ENCODE measurements at regions not wholly inside any gene's neighbourhood (a gene's known extent, or its start where the extent isn't known, plus 50 kb on each side); places are given as distances from the start of the nearest gene placed in this dataset.

DNA sequence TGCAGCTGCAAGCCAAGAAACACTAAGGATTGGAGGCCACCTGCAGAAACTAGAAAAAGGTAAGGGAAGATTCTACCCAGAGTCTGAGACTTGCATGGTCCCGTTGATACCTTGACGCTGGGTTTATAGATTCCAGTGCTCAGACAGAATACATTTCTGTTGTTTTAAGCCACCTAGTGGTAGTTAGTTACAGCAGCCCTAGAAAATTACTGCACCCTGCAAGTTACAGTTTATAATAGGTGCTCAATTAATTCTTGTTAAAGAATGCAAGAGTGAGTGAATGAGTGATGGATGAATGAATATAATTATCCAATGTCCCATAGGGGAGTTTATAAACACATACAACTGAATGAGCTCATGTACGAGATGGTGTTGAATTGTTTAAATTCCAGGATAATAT is 453.1 kb upstream of the SLC35B3 start:
- H3K27ac ChIP-seq: no peak overlapping the region
- TF ChIP-seq POLR2A (IDR thresholded peaks at IDR 0.05): no peak
- TF ChIP-seq, protein P1, sequence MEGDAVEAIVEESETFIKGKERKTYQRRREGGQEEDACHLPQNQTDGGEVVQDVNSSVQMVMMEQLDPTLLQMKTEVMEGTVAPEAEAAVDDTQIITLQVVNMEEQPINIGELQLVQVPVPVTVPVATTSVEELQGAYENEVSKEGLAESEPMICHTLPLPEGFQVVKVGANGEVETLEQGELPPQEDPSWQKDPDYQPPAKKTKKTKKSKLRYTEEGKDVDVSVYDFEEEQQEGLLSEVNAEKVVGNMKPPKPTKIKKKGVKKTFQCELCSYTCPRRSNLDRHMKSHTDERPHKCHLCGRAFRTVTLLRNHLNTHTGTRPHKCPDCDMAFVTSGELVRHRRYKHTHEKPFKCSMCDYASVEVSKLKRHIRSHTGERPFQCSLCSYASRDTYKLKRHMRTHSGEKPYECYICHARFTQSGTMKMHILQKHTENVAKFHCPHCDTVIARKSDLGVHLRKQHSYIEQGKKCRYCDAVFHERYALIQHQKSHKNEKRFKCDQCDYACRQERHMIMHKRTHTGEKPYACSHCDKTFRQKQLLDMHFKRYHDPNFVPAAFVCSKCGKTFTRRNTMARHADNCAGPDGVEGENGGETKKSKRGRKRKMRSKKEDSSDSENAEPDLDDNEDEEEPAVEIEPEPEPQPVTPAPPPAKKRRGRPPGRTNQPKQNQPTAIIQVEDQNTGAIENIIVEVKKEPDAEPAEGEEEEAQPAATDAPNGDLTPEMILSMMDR (IDR thresholded peaks at IDR 0.05): no peak
- 67 to 72% methylated on average over 3 of the region's 3 CpGs for WGBS, 2 donors
- H3K4me1 ChIP-seq: no peaks in the 10 kb centered on the region
- H3K9me3 ChIP-seq: no peaks in the 10 kb centered on the region
- intact Hi-C loops (cut with DNase I): no loop called here
- DNase-seq: no peak
- no peaks in the 10 kb centered on the region for H3K36me3 ChIP-seq
- no peak overlapping the region for H3K4me3 ChIP-seq (replicated peaks in 1 of 3)
- no peaks in the 10 kb centered on the region for H3K27me3 ChIP-seq

DNA sequence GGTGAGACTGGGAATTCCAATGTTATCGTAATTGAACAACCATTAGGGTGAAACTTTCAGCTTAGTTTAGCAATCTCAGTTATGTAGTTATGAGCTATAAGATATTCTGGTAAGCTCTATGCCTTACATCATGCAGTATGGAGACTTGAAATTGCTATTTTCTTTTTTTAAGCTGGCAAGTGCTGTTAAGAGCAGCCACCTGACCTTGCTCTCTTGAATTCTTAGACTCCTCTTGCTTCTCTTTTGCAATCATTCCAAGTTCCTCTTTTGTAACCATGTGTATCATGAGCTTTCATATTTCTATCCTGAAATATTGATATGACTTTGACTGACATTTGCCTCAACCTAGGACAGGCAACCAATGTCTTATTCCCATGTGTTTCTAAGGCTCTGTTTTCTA is 446.3 kb upstream of the SLC35B3 start:
- Histone ChIP-seq H3K4me3 (replicated peaks in 1 of 3) (no peak overlapping the region), H3K9me3 (no peaks in the 10 kb centered on the region), H3K4me1 (no peaks in the 10 kb centered on the region), H3K27me3 (no peaks in the 10 kb centered on the region), H3K36me3 (no peaks in the 10 kb centered on the region), H3K27ac (no peak overlapping the region)
- intact Hi-C loops (cut with DNase I): no loop called here
- TF ChIP-seq POLR2A (IDR thresholded peaks at IDR 0.05): no peak
- TF ChIP-seq, protein P1 (IDR thresholded peaks at IDR 0.05): no peak
- 0% methylated on average over 1 of the region's 1 CpG for WGBS, 2 donors
- DNase-seq: no peak

DNA sequence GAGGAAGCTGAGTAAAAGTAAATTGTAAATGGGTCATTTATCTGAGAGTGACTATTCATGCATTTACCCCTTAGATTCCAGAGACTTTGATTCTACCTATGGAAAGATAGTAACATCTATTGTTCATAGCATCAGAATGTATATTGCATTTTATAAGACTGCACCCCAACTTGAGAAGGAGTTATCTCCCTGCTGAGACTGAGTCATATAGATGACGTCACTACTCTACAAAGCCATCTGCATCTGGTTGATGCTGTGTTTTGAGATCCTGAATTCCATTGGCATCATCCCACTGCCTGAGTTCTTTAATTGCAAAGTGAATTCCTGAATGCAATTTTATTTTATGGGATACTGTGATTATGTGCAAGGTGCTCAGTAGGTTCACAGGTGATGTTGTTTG is 444.0 kb upstream of the SLC35B3 start:
- 87 to 100% methylated on average over 1 of the region's 1 CpG for WGBS, 2 donors
- intact Hi-C loops (cut with DNase I): no loop called here

DNA sequence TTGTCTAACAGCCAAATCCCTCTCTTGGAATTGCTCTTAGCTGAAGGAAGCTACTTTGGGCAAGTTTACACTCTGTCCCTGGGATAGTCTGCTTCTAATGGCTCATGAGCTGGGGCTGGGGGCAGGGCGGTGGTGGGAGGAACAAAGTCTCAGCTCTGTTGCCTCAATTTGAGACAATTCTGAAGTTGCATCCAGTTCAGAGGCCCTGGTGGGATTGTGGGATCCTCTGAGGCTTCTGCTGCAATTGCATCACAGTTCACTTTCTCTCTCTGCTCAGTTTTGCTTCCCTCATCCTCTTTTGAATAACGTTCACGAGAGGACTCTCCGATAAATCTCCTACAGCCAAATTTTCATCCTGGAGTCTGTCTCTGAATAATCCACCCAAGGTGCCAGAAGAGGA is 440.6 kb upstream of the SLC35B3 start:
- no peak for DNase-seq
- Histone ChIP-seq H3K4me3 (replicated peaks in 1 of 3) (no peak overlapping the region), H3K9me3 (no peaks in the 10 kb centered on the region), H3K4me1 (no peaks in the 10 kb centered on the region), H3K27ac (no peak overlapping the region), H3K36me3 (no peaks in the 10 kb centered on the region), H3K27me3 (no peaks in the 10 kb centered on the region)
- intact Hi-C loops (cut with DNase I): no loop called here
- no peak for TF ChIP-seq POLR2A (IDR thresholded peaks at IDR 0.05)
- TF ChIP-seq, protein P1 (IDR thresholded peaks at IDR 0.05): no peak
- WGBS, 2 donors: 91 to 96% methylated on average over 4 of the region's 4 CpGs

More for the DNA sequence above, 444.0 kb upstream of the SLC35B3 start:
- Histone ChIP-seq H3K9me3 (no peaks in the 10 kb centered on the region), H3K4me3 (replicated peaks in 1 of 3) (no peak overlapping the region), H3K27me3 (no peaks in the 10 kb centered on the region), H3K4me1 (no peaks in the 10 kb centered on the region), H3K27ac (no peak overlapping the region), H3K36me3 (no peaks in the 10 kb centered on the region)
- TF ChIP-seq, protein P1 (IDR thresholded peaks at IDR 0.05): no peak
- no peak for TF ChIP-seq POLR2A (IDR thresholded peaks at IDR 0.05)
- DNase-seq: no peak

DNA sequence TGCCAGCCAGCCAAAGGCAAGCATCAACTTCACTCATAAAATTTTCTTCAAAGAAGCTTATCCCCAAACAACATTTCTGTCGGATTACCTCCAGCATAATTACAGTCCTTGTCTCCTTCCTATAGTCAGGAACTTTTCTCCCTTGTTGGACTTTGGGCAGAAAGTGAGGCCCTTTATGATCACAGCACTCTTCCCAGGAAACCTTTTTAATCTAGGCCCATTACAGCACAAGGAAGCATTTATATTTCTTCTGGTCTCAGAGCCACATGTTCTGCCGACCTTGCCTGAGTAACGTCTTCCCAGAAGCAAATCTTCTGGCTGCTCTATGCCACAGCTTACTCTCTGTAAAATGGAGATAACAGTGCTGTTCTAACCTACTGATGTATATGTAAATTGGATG is 437.2 kb upstream of the SLC35B3 start:
- Histone ChIP-seq H3K4me3 (replicated peaks in 1 of 3) (no peak overlapping the region), H3K27ac (no peak overlapping the region), H3K36me3 (no peaks in the 10 kb centered on the region), H3K9me3 (no peaks in the 10 kb centered on the region), H3K4me1 (no peaks in the 10 kb centered on the region), H3K27me3 (no peaks in the 10 kb centered on the region)
- intact Hi-C loops (cut with DNase I): no loop called here
- 85 to 90% methylated on average over 3 of the region's 3 CpGs for WGBS, 2 donors
- TF ChIP-seq, protein P1 (IDR thresholded peaks at IDR 0.05): no peak
- no peak for TF ChIP-seq POLR2A (IDR thresholded peaks at IDR 0.05)
- DNase-seq: no peak
